ENCODE measurements at regions not wholly inside any gene's neighbourhood (a gene's known extent, or its start where the extent isn't known, plus 50 kb on each side); places are given as distances from the start of the nearest gene placed in this dataset.

DNA sequence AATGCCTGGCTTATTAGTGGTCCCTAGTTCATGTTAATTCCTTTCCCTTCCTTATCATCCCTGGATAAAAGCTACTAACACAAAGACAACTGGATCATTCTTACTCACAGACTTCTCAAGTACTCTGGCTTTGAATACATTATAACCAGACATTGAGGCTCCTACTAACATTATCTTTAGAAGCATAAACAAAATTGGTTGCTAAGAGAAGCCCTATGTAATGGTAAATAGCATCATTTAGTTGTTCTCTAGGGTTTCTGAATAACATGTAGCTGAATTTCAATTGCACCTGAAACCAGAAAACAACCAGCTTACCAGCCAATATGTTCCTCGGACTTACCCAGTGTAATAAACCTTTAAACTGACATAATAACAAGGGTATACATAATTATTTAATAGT lies 114.1 kb upstream of the NCKAP5 start:
- no peaks in the 10 kb centered on the region for H3F3A ChIP-seq (ENCODE audit: low read depth)
- H3K9me2 ChIP-seq (replicated peaks; ENCODE audit: low read depth, low read length), result no peaks in the 10 kb centered on the region
- no peaks in the 10 kb centered on the region for H3K79me2 ChIP-seq (ENCODE audit: insufficient read depth, low read length)
- no peaks in the 10 kb centered on the region for H3K4me1 ChIP-seq (ENCODE audit: insufficient read depth, low read length, poor library complexity, severe bottlenecking)
- H3K36me3 ChIP-seq (ENCODE audit: insufficient read depth, low read length), result no peaks in the 10 kb centered on the region
- H3K4me3 ChIP-seq (ENCODE audit: low read length, poor library complexity, severe bottlenecking), result no peak overlapping the region
- no peak overlapping the region for H2AFZ ChIP-seq (ENCODE audit: low read length)
- H3K9ac ChIP-seq (ENCODE audit: low read depth, low read length, poor library complexity, severe bottlenecking), result no peak overlapping the region
- TF ChIP-seq EZH2phosphoT487 (IDR thresholded peaks at IDR 0.05; ENCODE audit: borderline replicate concordance), result no peak
- TF ChIP-seq, protein P1, sequence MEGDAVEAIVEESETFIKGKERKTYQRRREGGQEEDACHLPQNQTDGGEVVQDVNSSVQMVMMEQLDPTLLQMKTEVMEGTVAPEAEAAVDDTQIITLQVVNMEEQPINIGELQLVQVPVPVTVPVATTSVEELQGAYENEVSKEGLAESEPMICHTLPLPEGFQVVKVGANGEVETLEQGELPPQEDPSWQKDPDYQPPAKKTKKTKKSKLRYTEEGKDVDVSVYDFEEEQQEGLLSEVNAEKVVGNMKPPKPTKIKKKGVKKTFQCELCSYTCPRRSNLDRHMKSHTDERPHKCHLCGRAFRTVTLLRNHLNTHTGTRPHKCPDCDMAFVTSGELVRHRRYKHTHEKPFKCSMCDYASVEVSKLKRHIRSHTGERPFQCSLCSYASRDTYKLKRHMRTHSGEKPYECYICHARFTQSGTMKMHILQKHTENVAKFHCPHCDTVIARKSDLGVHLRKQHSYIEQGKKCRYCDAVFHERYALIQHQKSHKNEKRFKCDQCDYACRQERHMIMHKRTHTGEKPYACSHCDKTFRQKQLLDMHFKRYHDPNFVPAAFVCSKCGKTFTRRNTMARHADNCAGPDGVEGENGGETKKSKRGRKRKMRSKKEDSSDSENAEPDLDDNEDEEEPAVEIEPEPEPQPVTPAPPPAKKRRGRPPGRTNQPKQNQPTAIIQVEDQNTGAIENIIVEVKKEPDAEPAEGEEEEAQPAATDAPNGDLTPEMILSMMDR (conservative IDR thresholded peaks at IDR 0.05; ENCODE audit: low read length), result no peak
- no peaks in the 10 kb centered on the region for H3K27me3 ChIP-seq (ENCODE audit: insufficient read depth, low read length, poor library complexity, severe bottlenecking)
- no peak overlapping the region for H3K4me2 ChIP-seq (ENCODE audit: low read depth, low read length, poor library complexity, severe bottlenecking)
- no peaks in the 10 kb centered on the region for H4K20me1 ChIP-seq (ENCODE audit: insufficient read depth, low read length, poor library complexity, severe bottlenecking)
- no peaks in the 10 kb centered on the region for H3K9me3 ChIP-seq (ENCODE audit: insufficient read depth, low read depth, low read length)

DNA sequence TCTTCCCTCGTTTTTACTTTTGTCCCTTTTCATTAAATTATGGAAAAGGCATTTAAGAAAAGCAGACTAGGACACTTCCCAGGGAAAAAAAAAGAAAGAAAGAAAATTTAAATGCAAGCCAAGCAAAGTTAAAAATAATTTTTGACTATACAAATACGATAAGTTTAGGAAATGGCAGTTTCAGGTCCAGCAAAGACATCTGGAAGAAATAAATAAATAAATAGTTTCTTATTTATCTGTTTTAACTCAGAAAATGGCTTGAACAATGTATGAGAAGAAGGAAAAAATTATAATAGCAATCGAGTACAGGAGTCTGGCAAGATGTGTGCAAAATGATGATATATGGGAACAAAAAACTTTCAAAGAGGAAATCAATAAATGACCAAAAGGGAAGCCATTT lies 114.6 kb upstream of the NCKAP5 start:
- Histone ChIP-seq H3K27me3 (ENCODE audit: insufficient read depth, low read length, poor library complexity, severe bottlenecking) (no peaks in the 10 kb centered on the region), H3F3A (ENCODE audit: low read depth) (no peaks in the 10 kb centered on the region), H2AFZ (ENCODE audit: low read length) (no peak overlapping the region), H3K9me2 (replicated peaks; ENCODE audit: low read depth, low read length) (no peaks in the 10 kb centered on the region), H3K4me1 (ENCODE audit: insufficient read depth, low read length, poor library complexity, severe bottlenecking) (no peaks in the 10 kb centered on the region), H4K20me1 (ENCODE audit: insufficient read depth, low read length, poor library complexity, severe bottlenecking) (no peaks in the 10 kb centered on the region), H3K79me2 (ENCODE audit: insufficient read depth, low read length) (no peaks in the 10 kb centered on the region), H3K4me2 (ENCODE audit: low read depth, low read length, poor library complexity, severe bottlenecking) (no peak overlapping the region), H3K4me3 (ENCODE audit: low read length, poor library complexity, severe bottlenecking) (no peak overlapping the region), H3K9ac (ENCODE audit: low read depth, low read length, poor library complexity, severe bottlenecking) (no peak overlapping the region), H3K36me3 (ENCODE audit: insufficient read depth, low read length) (no peaks in the 10 kb centered on the region), H3K9me3 (ENCODE audit: insufficient read depth, low read depth, low read length) (no peaks in the 10 kb centered on the region)
- TF ChIP-seq, protein P1 (conservative IDR thresholded peaks at IDR 0.05; ENCODE audit: low read length), result no peak
- no peak for TF ChIP-seq EZH2phosphoT487 (IDR thresholded peaks at IDR 0.05; ENCODE audit: borderline replicate concordance)

DNA sequence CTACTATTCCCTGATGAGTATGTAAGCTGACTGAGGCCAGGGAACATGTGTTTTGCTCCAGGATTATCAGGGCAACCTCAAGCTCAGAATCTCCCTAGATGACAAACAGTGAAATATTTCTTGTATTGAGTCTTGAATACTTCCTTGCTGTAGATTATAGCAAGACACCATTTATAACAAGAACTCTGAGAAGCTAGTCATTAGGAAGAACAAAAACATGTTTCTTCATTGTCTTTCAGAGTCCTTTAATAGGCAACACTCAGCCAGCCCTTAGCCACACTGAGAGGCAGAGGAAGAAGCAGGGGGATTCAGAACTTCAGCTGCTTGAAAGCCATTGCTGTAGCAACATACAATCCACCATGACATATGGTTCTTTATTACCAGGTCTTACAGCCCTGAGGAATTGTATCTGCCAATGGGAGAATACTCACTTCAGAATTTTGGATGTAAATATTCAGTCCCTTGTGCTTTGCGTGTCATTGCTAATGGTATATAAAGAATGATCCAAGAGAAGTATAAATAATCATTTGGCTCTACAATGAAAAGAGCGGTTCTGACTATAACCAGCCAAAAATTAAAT lies 117.5 kb upstream of the NCKAP5 start:
- Histone ChIP-seq H3K4me2 (ENCODE audit: low read depth, low read length, poor library complexity, severe bottlenecking) (no peak overlapping the region), H3K9ac (ENCODE audit: low read depth, low read length, poor library complexity, severe bottlenecking) (no peak overlapping the region), H2AFZ (ENCODE audit: low read length) (no peak overlapping the region), H3K4me1 (ENCODE audit: insufficient read depth, low read length, poor library complexity, severe bottlenecking) (no peaks in the 10 kb centered on the region), H3K36me3 (ENCODE audit: insufficient read depth, low read length) (no peaks in the 10 kb centered on the region), H3K9me3 (ENCODE audit: insufficient read depth, low read depth, low read length) (no peaks in the 10 kb centered on the region), H3K27me3 (ENCODE audit: insufficient read depth, low read length, poor library complexity, severe bottlenecking) (no peaks in the 10 kb centered on the region), H3F3A (ENCODE audit: low read depth) (no peaks in the 10 kb centered on the region), H4K20me1 (ENCODE audit: insufficient read depth, low read length, poor library complexity, severe bottlenecking) (no peaks in the 10 kb centered on the region), H3K9me2 (replicated peaks; ENCODE audit: low read depth, low read length) (no peaks in the 10 kb centered on the region), H3K4me3 (ENCODE audit: low read length, poor library complexity, severe bottlenecking) (no peak overlapping the region), H3K79me2 (ENCODE audit: insufficient read depth, low read length) (no peaks in the 10 kb centered on the region)
- TF ChIP-seq EZH2phosphoT487 (IDR thresholded peaks at IDR 0.05; ENCODE audit: borderline replicate concordance), result no peak
- TF ChIP-seq, protein P1 (conservative IDR thresholded peaks at IDR 0.05; ENCODE audit: low read length), result no peak

Data from Loucy (cell line).